H9 (cell line): ENCODE measurements at regions not wholly inside any gene's neighbourhood (a gene's known extent, or its start where the extent isn't known, plus 50 kb on each side); places are given as distances from the start of the nearest gene placed in this dataset.

Experiments used
- DNase-seq: peaks from one replicate; pipeline ENCODE4 v3.0.0-alpha.2; 2017
- H2AFZ ChIP-seq: one replicate; pipeline ENCODE4 v1.6.1; 2013; ENCODE audit warnings: mild to moderate bottlenecking, low read length, control low read depth, moderate library complexity
- H2AK5ac ChIP-seq: 2 replicates; pipeline ENCODE4 v1.6.1; 2013; ENCODE audit warnings: low read length, control low read depth, mixed read lengths; ENCODE audit not compliant: insufficient read length
- H2BK120ac ChIP-seq: one replicate; pipeline ENCODE4 v1.6.1; 2013; ENCODE audit warnings: low read depth, mild to moderate bottlenecking, low read length, control low read depth, inconsistent platforms; ENCODE audit not compliant: poor library complexity, severe bottlenecking
- H2BK12ac ChIP-seq: 2 replicates; pipeline ENCODE4 v1.6.1; 2013; ENCODE audit warnings: low read length, control low read depth, mixed read lengths, low read depth; ENCODE audit not compliant: insufficient read length
- H2BK15ac ChIP-seq: 2 replicates; pipeline ENCODE4 v1.6.1; 2013; ENCODE audit warnings: low read depth, low read length, control low read depth
- H2BK20ac ChIP-seq: one replicate; pipeline ENCODE4 v1.6.1; 2013; ENCODE audit warnings: low read depth, mild to moderate bottlenecking, low read length, control low read depth, inconsistent platforms; ENCODE audit not compliant: poor library complexity, severe bottlenecking
- H2BK5ac ChIP-seq: 2 replicates; pipeline ENCODE4 v1.6.1; 2013; ENCODE audit warnings: low read length, control low read depth, mixed read lengths; ENCODE audit not compliant: insufficient read length
- H3K14ac ChIP-seq: 2 replicates; pipeline ENCODE4 v1.6.1; 2013; ENCODE audit warnings: low read length, control low read depth; ENCODE audit not compliant: insufficient read depth
- H3K18ac ChIP-seq: 2 replicates; pipeline ENCODE4 v1.6.1; 2013; ENCODE audit warnings: low read depth, mild to moderate bottlenecking, mixed read lengths, low read length, control low read depth; ENCODE audit not compliant: insufficient read length
- H3K23ac ChIP-seq: 2 replicates; pipeline ENCODE4 v1.6.1; 2013; ENCODE audit warnings: low read length, control low read depth, mixed read lengths, low read depth; ENCODE audit not compliant: insufficient read length
- H3K23me2 ChIP-seq: 2 replicates; pipeline ENCODE4 v1.6.1; 2013; ENCODE audit warnings: low read depth, mild to moderate bottlenecking, mixed read lengths, low read length, control low read depth; ENCODE audit not compliant: insufficient read length, poor library complexity, severe bottlenecking
- H3K27ac ChIP-seq: 2 replicates; pipeline ENCODE4 v1.5.1; 2013; ENCODE audit warnings: low read length, control low read depth, mixed read lengths, low read depth; ENCODE audit not compliant: insufficient read length
- H3K27me3 ChIP-seq: 2 replicates; pipeline ENCODE4 v1.6.1; 2013; ENCODE audit warnings: low read length, control low read depth, inconsistent platforms; ENCODE audit not compliant: insufficient read depth
- H3K4ac ChIP-seq: 2 replicates; pipeline ENCODE4 v1.6.1; 2013; ENCODE audit warnings: low read depth, mild to moderate bottlenecking, control low read depth, inconsistent platforms, low read length, moderate library complexity
- H3K4me1 ChIP-seq: 2 replicates; pipeline ENCODE4 v1.6.1; 2013; ENCODE audit warnings: low read length, control low read depth, inconsistent platforms; ENCODE audit not compliant: insufficient read depth
- H3K4me2 ChIP-seq: 2 replicates; pipeline ENCODE4 v1.6.1; 2013; ENCODE audit warnings: low read length, control low read depth, mixed read lengths; ENCODE audit not compliant: insufficient read length, insufficient read depth
- H3K56ac ChIP-seq: 2 replicates; pipeline ENCODE4 v1.6.1; 2013; ENCODE audit warnings: low read depth, mild to moderate bottlenecking, mixed read lengths, low read length, control low read depth; ENCODE audit not compliant: insufficient read length
- H3K79me1 ChIP-seq: 2 replicates; pipeline ENCODE4 v1.6.1; 2013; ENCODE audit warnings: low read depth, mild to moderate bottlenecking, moderate library complexity, low read length, control low read depth, inconsistent platforms; ENCODE audit not compliant: insufficient read depth, poor library complexity, severe bottlenecking
- H3K79me2 ChIP-seq: 2 replicates; pipeline ENCODE4 v1.6.1; 2013; ENCODE audit warnings: low read length, control low read depth, inconsistent platforms; ENCODE audit not compliant: insufficient read depth
- H3K9ac ChIP-seq: 2 replicates; pipeline ENCODE4 v1.6.1; 2013; ENCODE audit warnings: low read length, control low read depth, mixed read lengths; ENCODE audit not compliant: insufficient read length; ENCODE audit errors: extremely low read depth
- H3K9me3 ChIP-seq: one replicate; pipeline ENCODE4 v1.6.1; 2013; ENCODE audit warnings: low read depth, low read length, inconsistent platforms; ENCODE audit not compliant: control insufficient read depth
- H3T11ph ChIP-seq: one replicate; pipeline ENCODE4 v1.6.1; 2013; ENCODE audit warnings: mild to moderate bottlenecking, low read length, control low read depth, inconsistent platforms
- H4K20me1 ChIP-seq: one replicate; pipeline ENCODE4 v1.6.1; 2013; ENCODE audit not compliant: control insufficient read depth, insufficient read length, insufficient read depth
- H4K5ac ChIP-seq: 2 replicates; pipeline ENCODE4 v1.6.1; 2013; ENCODE audit warnings: low read depth, mild to moderate bottlenecking, mixed read lengths, low read length, control low read depth; ENCODE audit not compliant: insufficient read length
- H4K8ac ChIP-seq: replicated peaks from 2 replicates; pipeline ENCODE4 v1.6.1; 2013; ENCODE audit warnings: low read length, control low read depth, mixed read lengths, low read depth; ENCODE audit not compliant: insufficient read length
- H4K91ac ChIP-seq: 2 replicates; pipeline ENCODE4 v1.6.1; 2013; ENCODE audit warnings: low read depth, mild to moderate bottlenecking, moderate library complexity, mixed read lengths, low read length, control low read depth; ENCODE audit not compliant: insufficient read length
- H3K27ac Mint-ChIP-seq, 3 experiments: 2 replicates in 2 of 3; 3 replicates in 1 of 3; pipeline ENCODE4 v1.8.0; 2020 to 2021; ENCODE audit warnings: mixed read lengths in 3 of 3, mild to moderate bottlenecking in 1 of 3, moderate library complexity in 1 of 3
- H3K27me3 Mint-ChIP-seq: 2 replicates; pipeline ENCODE4 v1.8.0; 2021; ENCODE audit warnings: low read depth, mild to moderate bottlenecking, moderate library complexity, mixed read lengths
- H3K36me3 Mint-ChIP-seq, 3 experiments: 2 replicates in 2 of 3; 3 replicates in 1 of 3; pipeline ENCODE4 v1.8.0; 2020 to 2021; ENCODE audit warnings: low read depth in 3 of 3, mixed read lengths in 3 of 3; ENCODE audit not compliant: insufficient read depth in 1 of 3
- H3K4me1 Mint-ChIP-seq, 2 experiments: 2 replicates each; pipeline ENCODE4 v1.8.0; 2020; ENCODE audit warnings: mixed read lengths in 2 of 2
- H3K4me3 Mint-ChIP-seq, 2 experiments: 2 replicates in 1 of 2; 3 replicates in 1 of 2; pipeline ENCODE4 v1.8.0; 2020 to 2021; ENCODE audit warnings: mild to moderate bottlenecking in 2 of 2, mixed read lengths in 2 of 2, moderate library complexity in 1 of 2
- H3K9me3 Mint-ChIP-seq, 2 experiments: 2 replicates in 1 of 2; 3 replicates in 1 of 2; pipeline ENCODE4 v1.8.0; 2020; ENCODE audit warnings: mild to moderate bottlenecking in 2 of 2, mixed read lengths in 2 of 2, moderate library complexity in 1 of 2
- WGBS: extraction: QIAGEN DNeasy Blood & Tissue Kit; methylation state at CpG from one replicate; pipeline ENCODE4 v1.1.7; 2013; ENCODE audit warnings: missing lambda C conversion rate, low lambda C conversion rate, mixed read lengths; ENCODE audit not compliant: insufficient read length; ENCODE audit errors: extremely low coverage; 5-methylcytosine and 5-hydroxymethylcytosine counted together
- TF ChIP-seq, protein P1 (sequence below): fragments of 200-600 bp; sonication (generic); conservative IDR thresholded peaks from 3 replicates; pipeline ENCODE4 v1.8.0; 2021; ENCODE audit warnings: antibody characterized with exemption, mild to moderate bottlenecking

DNA sequence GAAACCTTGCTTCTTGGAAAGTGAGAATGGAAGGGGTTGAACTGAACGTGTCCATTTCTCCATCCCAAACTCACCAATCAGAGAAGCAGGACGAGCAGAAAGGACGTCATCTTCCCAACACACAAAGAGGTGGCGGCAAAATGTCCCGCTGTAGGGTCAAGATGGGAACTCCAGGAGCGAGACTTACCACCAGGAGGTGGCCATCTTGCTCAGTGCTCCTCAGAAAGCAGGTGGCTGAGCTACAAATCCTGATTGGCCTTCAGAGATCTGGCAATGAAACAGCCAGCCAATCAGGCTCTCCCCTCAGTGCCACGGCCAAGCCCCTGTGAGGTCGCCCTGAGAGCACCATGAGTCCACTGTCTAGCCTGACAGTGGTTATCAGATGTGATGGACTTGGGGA is 259.0 kb downstream of the NDUFS4 start:
- H3K9ac ChIP-seq, result no peak overlapping the region
- no CpG with 5 or more reads among the region's 8 CpGs for WGBS
- no peak overlapping the region for H4K5ac ChIP-seq
- no peaks in the 10 kb centered on the region; a peak in 1 of 7 replicates for H3K36me3 Mint-ChIP-seq
- H3K4me1 ChIP-seq, result no peaks in the 10 kb centered on the region
- no peak for DNase-seq
- H4K8ac ChIP-seq, result no peak overlapping the region
- no peaks in the 10 kb centered on the region for H3K79me1 ChIP-seq
- no peak overlapping the region for H4K91ac ChIP-seq
- H2AFZ ChIP-seq, result no peak overlapping the region
- no peak overlapping the region for H3K18ac ChIP-seq
- H3K4me1 Mint-ChIP-seq, result peaks cover 14 to 18% of the 10 kb centered on the region in 2 experiments
- H3K79me2 ChIP-seq, result no peaks in the 10 kb centered on the region
- H3K23me2 ChIP-seq, result no peaks in the 10 kb centered on the region
- no peaks in the 10 kb centered on the region for H3K27me3 ChIP-seq
- H3K27ac Mint-ChIP-seq, result no peak overlapping the region
- no peak overlapping the region for H2AK5ac ChIP-seq
- no peak overlapping the region for H3K23ac ChIP-seq
- no peak overlapping the region for H3K56ac ChIP-seq
- H2BK12ac ChIP-seq, result no peak overlapping the region
- H3K14ac ChIP-seq, result no peak overlapping the region
- no peaks in the 10 kb centered on the region for H3K9me3 ChIP-seq
- no peak overlapping the region for H3T11ph ChIP-seq
- no peak overlapping the region for H2BK15ac ChIP-seq
- H3K4me3 Mint-ChIP-seq, result no peak overlapping the region
- H2BK120ac ChIP-seq, result no peak overlapping the region
- no peaks in the 10 kb centered on the region for H4K20me1 ChIP-seq
- H2BK5ac ChIP-seq, result no peak overlapping the region
- no peaks in the 10 kb centered on the region; a peak in 1 of 5 replicates for H3K9me3 Mint-ChIP-seq
- no peak overlapping the region for H3K4ac ChIP-seq
- H3K4me2 ChIP-seq, result no peak overlapping the region
- no peak overlapping the region for H3K27ac ChIP-seq
- H2BK20ac ChIP-seq, result no peak overlapping the region
- H3K27me3 Mint-ChIP-seq, result peaks cover 2% of the 10 kb centered on the region; the same call in 1 of the 2 replicates
- TF ChIP-seq, protein P1, sequence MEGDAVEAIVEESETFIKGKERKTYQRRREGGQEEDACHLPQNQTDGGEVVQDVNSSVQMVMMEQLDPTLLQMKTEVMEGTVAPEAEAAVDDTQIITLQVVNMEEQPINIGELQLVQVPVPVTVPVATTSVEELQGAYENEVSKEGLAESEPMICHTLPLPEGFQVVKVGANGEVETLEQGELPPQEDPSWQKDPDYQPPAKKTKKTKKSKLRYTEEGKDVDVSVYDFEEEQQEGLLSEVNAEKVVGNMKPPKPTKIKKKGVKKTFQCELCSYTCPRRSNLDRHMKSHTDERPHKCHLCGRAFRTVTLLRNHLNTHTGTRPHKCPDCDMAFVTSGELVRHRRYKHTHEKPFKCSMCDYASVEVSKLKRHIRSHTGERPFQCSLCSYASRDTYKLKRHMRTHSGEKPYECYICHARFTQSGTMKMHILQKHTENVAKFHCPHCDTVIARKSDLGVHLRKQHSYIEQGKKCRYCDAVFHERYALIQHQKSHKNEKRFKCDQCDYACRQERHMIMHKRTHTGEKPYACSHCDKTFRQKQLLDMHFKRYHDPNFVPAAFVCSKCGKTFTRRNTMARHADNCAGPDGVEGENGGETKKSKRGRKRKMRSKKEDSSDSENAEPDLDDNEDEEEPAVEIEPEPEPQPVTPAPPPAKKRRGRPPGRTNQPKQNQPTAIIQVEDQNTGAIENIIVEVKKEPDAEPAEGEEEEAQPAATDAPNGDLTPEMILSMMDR, result no peak
